VCaP (cell line): ENCODE measurements at regions not wholly inside any gene's neighbourhood (a gene's known extent, or its start where the extent isn't known, plus 50 kb on each side); places are given as distances from the start of the nearest gene placed in this dataset.

Source experiments
- H3K27ac ChIP-seq: fragments of 450-650 bp; 2 replicates; pipeline ENCODE4 v1.5.1; 2017
- CTCF ChIP-seq: fragments of 450-650 bp; conservative IDR thresholded peaks from 2 replicates; pipeline ENCODE4 v1.5.1; 2017; ENCODE audit warnings: mild to moderate bottlenecking, moderate library complexity

DNA sequence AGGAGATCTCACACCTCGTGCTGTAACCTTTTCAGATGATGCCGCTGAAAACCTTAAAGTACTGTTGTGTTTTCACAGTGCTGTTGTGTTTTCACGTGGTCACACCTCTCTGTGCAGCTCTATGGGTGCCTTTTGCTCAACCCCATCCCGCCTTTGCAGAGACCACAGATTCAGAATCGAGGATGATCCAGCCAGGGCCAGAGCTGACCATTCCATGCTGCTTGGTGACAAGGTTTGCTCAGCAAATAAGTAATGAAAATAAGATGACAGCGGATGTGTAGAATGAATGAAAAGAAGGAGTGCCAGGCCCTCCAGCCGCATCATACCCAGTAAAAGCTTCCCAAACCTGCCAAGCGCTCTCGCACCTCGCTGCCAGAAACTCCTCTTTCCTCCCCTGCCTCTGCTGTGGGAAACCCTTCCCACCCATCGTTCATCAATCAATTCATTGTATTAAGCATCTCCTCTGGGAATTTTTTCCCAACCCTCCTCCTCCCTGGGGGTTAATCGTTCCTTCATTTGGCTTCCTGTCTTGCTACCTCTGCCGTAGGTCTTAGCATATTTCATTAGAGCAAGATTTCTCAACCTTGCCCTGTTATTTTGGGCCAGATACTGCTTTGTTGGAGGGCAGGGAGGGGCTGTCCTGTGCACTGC, 93.4 kb upstream of the CRHR1 start:
- H3K27ac ChIP-seq, result no peak overlapping the region
- no peak for TF ChIP-seq CTCF

- no peak overlapping the region for H3K27ac ChIP-seq
- no peak for TF ChIP-seq CTCF
Measured at GRCh38 chr17:45692661-45693060, 91.5 kb upstream of the CRHR1 start.

- no peak for TF ChIP-seq CTCF
- no peak overlapping the region for H3K27ac ChIP-seq
Measured at GRCh38 chr17:45693792-45694191, 90.3 kb upstream of the CRHR1 start.

GRCh38 chr17:45696442-45696841, 87.7 kb upstream of the CRHR1 start:
- H3K27ac ChIP-seq, result no peak overlapping the region
- no peak for TF ChIP-seq CTCF

GRCh38 chr17:45697076-45697475, 87.0 kb upstream of the CRHR1 start:
- TF ChIP-seq CTCF, result no peak
- H3K27ac ChIP-seq, result no peak overlapping the region

GRCh38 chr17:45700171-45701090, 83.7 kb upstream of the CRHR1 start:
- TF ChIP-seq CTCF, result no peak
- peak overlapping the region; percentile 77 for H3K27ac ChIP-seq

DNA sequence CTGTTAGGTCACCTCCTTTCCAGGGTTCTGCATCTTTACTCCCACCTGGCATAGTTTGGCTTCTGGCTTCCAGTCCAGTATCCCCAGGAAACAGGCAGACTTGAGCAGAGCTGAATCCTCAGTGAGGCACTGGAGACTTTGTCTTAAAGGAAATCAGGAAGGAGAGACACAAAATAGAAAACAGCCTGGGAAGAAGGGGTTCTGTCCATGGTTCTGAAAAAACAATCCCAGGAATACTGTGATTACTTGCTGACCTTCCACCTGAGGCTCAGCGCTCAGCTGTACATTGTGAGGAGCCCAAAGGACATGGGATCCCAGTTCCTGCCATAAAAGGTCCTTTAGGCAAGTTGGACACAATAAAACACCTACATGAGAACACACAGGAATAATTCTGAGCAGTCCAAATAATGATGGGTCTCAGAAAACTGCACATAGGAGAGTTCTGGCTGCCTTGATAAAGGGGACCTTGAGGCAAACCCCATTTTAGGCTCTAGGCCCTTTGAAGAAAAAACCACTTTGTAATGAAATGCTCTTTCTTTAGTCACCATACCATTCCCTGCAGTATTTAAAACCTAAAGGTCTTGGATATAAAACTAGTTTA, 81.4 kb upstream of the CRHR1 start:
- no peak overlapping the region for H3K27ac ChIP-seq
- TF ChIP-seq CTCF, result no peak
